H1 (cell line): ENCODE measurements at regions not wholly inside any gene's neighbourhood (a gene's known extent, or its start where the extent isn't known, plus 50 kb on each side); places are given as distances from the start of the nearest gene placed in this dataset.

Experiments used
- CTBP2 ChIP-seq: IDR thresholded peaks from 2 replicates; pipeline ENCODE4 v1.7.0; 2011; ENCODE audit warnings: borderline replicate concordance, mild to moderate bottlenecking, moderate library complexity, mixed read lengths, low read length; ENCODE audit not compliant: insufficient read depth, insufficient read length
- GABPA ChIP-seq: IDR thresholded peaks from 2 replicates; pipeline ENCODE4 v1.6.1; 2011; ENCODE audit warnings: mild to moderate bottlenecking, low read length, moderate library complexity, borderline replicate concordance; ENCODE audit not compliant: insufficient read depth
- JUN ChIP-seq: IDR thresholded peaks from 2 replicates; pipeline ENCODE4 v1.6.1; 2011; ENCODE audit warnings: low read depth, mild to moderate bottlenecking, improper control_type of control experiment, low read length
- PHF8 ChIP-seq: fragments of 200-600 bp; sonication (generic); conservative IDR thresholded peaks from 2 replicates; pipeline ENCODE4 v1.7.1; 2012; ENCODE audit warnings: low read depth, mild to moderate bottlenecking, inconsistent platforms, low read length, moderate library complexity
- RAD21 ChIP-seq, 2 experiments: IDR thresholded peaks in 1 of 2; conservative IDR thresholded peaks in 1 of 2; 2 replicates each; pipeline ENCODE4 v1.6.1; 2011; ENCODE audit warnings: low read depth in 2 of 2, low read length in 2 of 2, improper control_type of control experiment in 1 of 2, inconsistent platforms in 1 of 2, mild to moderate bottlenecking in 1 of 2, moderate library complexity in 1 of 2
- SIX5 ChIP-seq: IDR thresholded peaks from 2 replicates; pipeline ENCODE4 v1.6.1; 2011; ENCODE audit warnings: mild to moderate bottlenecking, low read depth, low read length
- TAF1 ChIP-seq: IDR thresholded peaks from 2 replicates; pipeline ENCODE4 v1.6.1; 2011; ENCODE audit warnings: mild to moderate bottlenecking, low read depth, low read length
- TF ChIP-seq, protein P1 (sequence below), 3 experiments: IDR thresholded peaks; 1 replicate in 2 of 3; 2 replicates in 1 of 3; pipeline versions ENCODE4 v1.5.1 to v1.6.1; 2011; ENCODE audit warnings: low read length in 3 of 3, mild to moderate bottlenecking in 3 of 3, inconsistent platforms in 2 of 3, low read depth in 1 of 3, moderate library complexity in 1 of 3; ENCODE audit not compliant: insufficient read depth in 1 of 3; ENCODE audit errors: control extremely low read depth in 1 of 3

DNA sequence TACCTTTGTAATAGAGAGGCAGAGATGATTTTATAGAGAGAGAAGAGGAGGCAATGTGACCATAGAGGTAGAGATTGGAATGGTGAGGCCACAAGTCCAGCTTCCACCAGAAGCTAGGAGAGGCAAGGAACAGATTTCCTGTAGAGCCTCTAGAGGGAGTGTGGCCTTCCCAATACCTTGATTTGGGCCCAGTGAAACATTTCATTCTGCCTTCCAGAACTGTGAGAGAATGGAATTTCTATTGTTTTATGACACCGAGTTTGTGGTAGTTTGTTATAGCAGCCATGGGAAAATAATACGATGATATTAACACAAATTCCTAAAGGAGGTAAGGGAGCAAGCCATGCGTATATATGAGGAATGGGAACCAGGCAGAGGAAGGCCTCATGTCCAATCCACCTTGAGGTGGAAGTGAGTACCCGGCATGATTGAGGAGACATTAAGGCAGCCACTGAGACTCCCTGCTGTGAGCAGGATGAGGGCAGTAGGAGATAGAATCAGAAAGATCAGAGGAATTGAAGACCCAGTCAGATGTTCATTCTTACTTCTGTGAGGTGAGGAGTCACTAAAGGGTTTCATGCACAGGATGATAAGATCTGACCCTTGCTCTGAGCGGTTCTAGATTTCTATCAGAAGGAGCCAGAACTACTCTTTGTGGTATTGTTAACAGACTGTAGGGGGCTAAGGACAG, 636.3 kb upstream of the IMPG1 start (continued):
- TF ChIP-seq, protein P1, sequence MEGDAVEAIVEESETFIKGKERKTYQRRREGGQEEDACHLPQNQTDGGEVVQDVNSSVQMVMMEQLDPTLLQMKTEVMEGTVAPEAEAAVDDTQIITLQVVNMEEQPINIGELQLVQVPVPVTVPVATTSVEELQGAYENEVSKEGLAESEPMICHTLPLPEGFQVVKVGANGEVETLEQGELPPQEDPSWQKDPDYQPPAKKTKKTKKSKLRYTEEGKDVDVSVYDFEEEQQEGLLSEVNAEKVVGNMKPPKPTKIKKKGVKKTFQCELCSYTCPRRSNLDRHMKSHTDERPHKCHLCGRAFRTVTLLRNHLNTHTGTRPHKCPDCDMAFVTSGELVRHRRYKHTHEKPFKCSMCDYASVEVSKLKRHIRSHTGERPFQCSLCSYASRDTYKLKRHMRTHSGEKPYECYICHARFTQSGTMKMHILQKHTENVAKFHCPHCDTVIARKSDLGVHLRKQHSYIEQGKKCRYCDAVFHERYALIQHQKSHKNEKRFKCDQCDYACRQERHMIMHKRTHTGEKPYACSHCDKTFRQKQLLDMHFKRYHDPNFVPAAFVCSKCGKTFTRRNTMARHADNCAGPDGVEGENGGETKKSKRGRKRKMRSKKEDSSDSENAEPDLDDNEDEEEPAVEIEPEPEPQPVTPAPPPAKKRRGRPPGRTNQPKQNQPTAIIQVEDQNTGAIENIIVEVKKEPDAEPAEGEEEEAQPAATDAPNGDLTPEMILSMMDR (IDR thresholded peaks at IDR 0.05; ENCODE audit: control extremely low read depth in 1 of 3, insufficient read depth in 1 of 3, low read depth in 1 of 3, low read length in 3 of 3): no peak
- TF ChIP-seq RAD21 (IDR thresholded peaks at IDR 0.05 in 1 of 2, conservative IDR thresholded peaks at IDR 0.05 in 1 of 2; ENCODE audit: low read depth in 2 of 2, low read length in 2 of 2): no peak
- TF ChIP-seq PHF8: no peak
- TF ChIP-seq GABPA: no peak
- TF ChIP-seq SIX5: no peak
- no peak for TF ChIP-seq TAF1
- TF ChIP-seq CTBP2: no peak
- TF ChIP-seq JUN: no peak
